Esophagus muscularis mucosa (tissue), 4 donors: ENCODE measurements at regions not wholly inside any gene's neighbourhood (a gene's known extent, or its start where the extent isn't known, plus 50 kb on each side); places are given as distances from the start of the nearest gene placed in this dataset.

Source experiments
- DNase-seq: peaks from one replicate; pipeline ENCODE4 v3.0.0-alpha.2; 2017; ENCODE audit errors: extremely low spot score
- H3K27ac ChIP-seq, 4 donors: fragments of 200-600 bp; sonication (generic); replicated peaks in 1 of 4; 1 replicate in 3 of 4; 2 replicates in 1 of 4; pipeline ENCODE4 v1.5.1; 2016 to 2019; ENCODE audit warnings: mild to moderate bottlenecking in 1 of 4
- H3K27me3 ChIP-seq, 4 donors: fragments of 200-600 bp; sonication (generic); one replicate each; pipeline versions ENCODE4 v1.5.1 to v1.6.0; 2016 to 2019
- H3K36me3 ChIP-seq, 4 donors: fragments of 200-600 bp; sonication (generic); one replicate each; pipeline ENCODE4 v1.5.1; 2016 to 2019
- H3K4me1 ChIP-seq, 4 donors: fragments of 200-600 bp; sonication (generic); one replicate each; pipeline ENCODE4 v1.5.1; 2016 to 2019
- H3K4me3 ChIP-seq, 4 donors: fragments of 200-600 bp; sonication (generic); 1 replicate in 2 of 4; 2 replicates in 2 of 4; pipeline ENCODE4 v1.5.1; 2016 to 2019; ENCODE audit warnings: mild to moderate bottlenecking in 4 of 4, moderate library complexity in 1 of 4
- H3K9me3 ChIP-seq, 4 donors: fragments of 200-600 bp; sonication (generic); 1 replicate in 3 of 4; 2 replicates in 1 of 4; pipeline ENCODE4 v1.5.1; 2016 to 2019
- EP300 ChIP-seq: sonication (generic); formaldehyde crosslinking; IDR thresholded peaks from one replicate; pipeline ENCODE4 v1.6.1; 2017; ENCODE audit warnings: antibody characterized with exemption
- POLR2A ChIP-seq: fragments of 450-650 bp; IDR thresholded peaks from one replicate; pipeline ENCODE4 v1.6.1; 2017; ENCODE audit warnings: antibody characterized with exemption, moderate library complexity, mild to moderate bottlenecking, low read depth
- POLR2AphosphoS5 ChIP-seq, 2 donors: sonication (generic); formaldehyde crosslinking; IDR thresholded peaks; one replicate each; pipeline ENCODE4 v1.6.1; 2017; ENCODE audit warnings: antibody characterized with exemption in 2 of 2
- WGBS: methylation state at CpG from one replicate; pipeline ENCODE4 v1.1.5; 2018; 5-methylcytosine and 5-hydroxymethylcytosine counted together
- intact Hi-C: fragments of 100-400 bp; cut with DNase I; formaldehyde crosslinking; loops from one replicate; pipeline ENCODE4 v1.15.1; 2023
- TF ChIP-seq, protein P1 (sequence below), 3 experiments: fragments of 200-600 bp in 2 of 3; fragments of 450-650 bp in 1 of 3; sonication (generic) in 2 of 3; IDR thresholded peaks; one replicate each; pipeline ENCODE4 v1.5.1; 2017 to 2019; ENCODE audit warnings: antibody characterized with exemption in 3 of 3, mild to moderate bottlenecking in 2 of 3, moderate library complexity in 1 of 3

DNA sequence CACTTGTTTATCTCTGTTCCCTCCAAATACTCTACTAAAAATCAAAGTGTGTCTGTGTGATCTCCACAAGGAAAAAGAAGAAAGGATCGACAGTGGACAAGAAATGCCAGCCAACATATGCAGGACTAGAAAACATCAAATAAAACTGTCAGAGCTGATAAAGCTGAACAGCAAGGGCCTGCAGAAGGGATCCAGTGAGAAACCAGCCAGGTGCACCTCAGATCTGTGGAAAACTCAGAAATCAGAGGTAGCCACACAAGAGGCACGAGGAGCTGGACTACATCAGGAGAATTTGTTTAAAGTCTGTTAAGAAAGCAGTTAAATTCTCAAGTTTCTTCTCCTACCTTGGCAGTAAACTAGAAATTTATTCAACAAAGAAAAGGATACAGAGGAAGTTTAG is 135.2 kb downstream of the SUCLG1 start:
- peaks cover 0 to 10% (median 0%) of the 10 kb centered on the region in 4 donors for H3K27me3 ChIP-seq
- intact Hi-C loops = no loop called here
- TF ChIP-seq EP300 (no peak), POLR2A (no peak), POLR2AphosphoS5 (IDR thresholded peaks at IDR 0.05) (no peak)
- TF ChIP-seq, protein P1, sequence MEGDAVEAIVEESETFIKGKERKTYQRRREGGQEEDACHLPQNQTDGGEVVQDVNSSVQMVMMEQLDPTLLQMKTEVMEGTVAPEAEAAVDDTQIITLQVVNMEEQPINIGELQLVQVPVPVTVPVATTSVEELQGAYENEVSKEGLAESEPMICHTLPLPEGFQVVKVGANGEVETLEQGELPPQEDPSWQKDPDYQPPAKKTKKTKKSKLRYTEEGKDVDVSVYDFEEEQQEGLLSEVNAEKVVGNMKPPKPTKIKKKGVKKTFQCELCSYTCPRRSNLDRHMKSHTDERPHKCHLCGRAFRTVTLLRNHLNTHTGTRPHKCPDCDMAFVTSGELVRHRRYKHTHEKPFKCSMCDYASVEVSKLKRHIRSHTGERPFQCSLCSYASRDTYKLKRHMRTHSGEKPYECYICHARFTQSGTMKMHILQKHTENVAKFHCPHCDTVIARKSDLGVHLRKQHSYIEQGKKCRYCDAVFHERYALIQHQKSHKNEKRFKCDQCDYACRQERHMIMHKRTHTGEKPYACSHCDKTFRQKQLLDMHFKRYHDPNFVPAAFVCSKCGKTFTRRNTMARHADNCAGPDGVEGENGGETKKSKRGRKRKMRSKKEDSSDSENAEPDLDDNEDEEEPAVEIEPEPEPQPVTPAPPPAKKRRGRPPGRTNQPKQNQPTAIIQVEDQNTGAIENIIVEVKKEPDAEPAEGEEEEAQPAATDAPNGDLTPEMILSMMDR (IDR thresholded peaks at IDR 0.05) = no peak

DNA sequence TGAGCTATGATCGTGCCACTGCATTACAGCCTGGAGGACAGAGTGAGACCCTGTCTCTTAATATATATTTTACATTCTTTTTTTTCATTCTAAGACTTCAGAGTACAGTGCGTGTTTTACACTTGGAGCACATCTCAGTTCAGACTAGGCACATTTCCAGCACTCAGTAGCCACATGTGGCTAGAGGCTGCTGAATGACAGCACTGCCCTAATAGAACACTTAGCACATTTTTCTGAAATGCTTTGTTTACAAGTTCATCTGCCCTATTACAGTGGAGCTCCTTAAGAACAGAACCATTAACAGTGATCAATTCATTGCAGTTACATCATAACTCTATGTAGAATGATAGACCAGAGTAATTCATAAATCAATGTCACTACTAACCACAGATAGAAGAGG is 138.1 kb downstream of the SUCLG1 start:
- H3K36me3 ChIP-seq = no peaks in the 10 kb centered on the region

More for the DNA sequence above, 135.2 kb downstream of the SUCLG1 start:
- no peaks in the 10 kb centered on the region for H3K4me1 ChIP-seq
- peak; percentile 47 for DNase-seq
- H3K27ac ChIP-seq = no peak overlapping the region
- H3K9me3 ChIP-seq = no peaks in the 10 kb centered on the region
- H3K4me3 ChIP-seq = no peak overlapping the region
- 63% methylated on average over 2 of the region's 2 CpGs for WGBS
- H3K36me3 ChIP-seq = no peaks in the 10 kb centered on the region

DNA sequence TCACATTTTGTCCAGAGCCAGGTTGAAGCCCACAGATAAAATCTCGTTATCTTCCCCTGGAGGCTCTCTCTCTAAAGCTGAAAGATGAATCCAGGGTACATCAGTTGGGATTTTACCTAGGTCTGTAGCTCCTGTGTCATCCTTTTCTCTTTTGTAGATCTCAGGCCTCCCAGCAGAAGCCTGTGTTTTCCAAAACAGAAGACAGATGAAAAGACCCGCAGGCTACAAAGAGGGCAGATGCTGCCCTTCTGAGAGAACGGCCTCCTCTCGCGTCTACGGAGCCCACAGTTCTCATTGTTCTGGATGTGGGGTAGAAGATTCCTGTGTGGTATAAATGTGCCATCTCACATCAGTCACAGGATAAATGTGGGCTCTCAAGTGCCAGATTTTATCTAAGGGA is 139.5 kb downstream of the SUCLG1 start:
- peaks cover 0 to 16% (median 0%) of the 10 kb centered on the region in 4 donors for H3K27me3 ChIP-seq
- H3K27ac ChIP-seq = no peak overlapping the region
- no peaks in the 10 kb centered on the region for H3K36me3 ChIP-seq
- H3K9me3 ChIP-seq = no peaks in the 10 kb centered on the region
- peak; percentile 88 for DNase-seq
- no peak overlapping the region for H3K4me3 ChIP-seq
- no peaks in the 10 kb centered on the region for H3K4me1 ChIP-seq
- TF ChIP-seq, protein P1 (IDR thresholded peaks at IDR 0.05) = no peak
- TF ChIP-seq EP300 = no peak
- TF ChIP-seq POLR2AphosphoS5 (IDR thresholded peaks at IDR 0.05) = no peak
- no peak for TF ChIP-seq POLR2A
- intact Hi-C loops = no loop called here
- WGBS = 78% methylated on average over 6 of the region's 6 CpGs

More for the DNA sequence above, 138.1 kb downstream of the SUCLG1 start:
- intact Hi-C loops = no loop called here
- Histone ChIP-seq H3K4me3 (no peak overlapping the region), H3K4me1 (no peaks in the 10 kb centered on the region), H3K27me3 (peaks cover 0 to 10% (median 0%) of the 10 kb centered on the region in 4 donors), H3K9me3 (no peaks in the 10 kb centered on the region), H3K27ac (no peak overlapping the region)
- DNase-seq = no peak
- TF ChIP-seq EP300 = no peak
- TF ChIP-seq POLR2A = no peak
- TF ChIP-seq, protein P1 (IDR thresholded peaks at IDR 0.05) = no peak
- no peak for TF ChIP-seq POLR2AphosphoS5 (IDR thresholded peaks at IDR 0.05)
- WGBS = 66% methylated on average over 2 of the region's 2 CpGs

DNA sequence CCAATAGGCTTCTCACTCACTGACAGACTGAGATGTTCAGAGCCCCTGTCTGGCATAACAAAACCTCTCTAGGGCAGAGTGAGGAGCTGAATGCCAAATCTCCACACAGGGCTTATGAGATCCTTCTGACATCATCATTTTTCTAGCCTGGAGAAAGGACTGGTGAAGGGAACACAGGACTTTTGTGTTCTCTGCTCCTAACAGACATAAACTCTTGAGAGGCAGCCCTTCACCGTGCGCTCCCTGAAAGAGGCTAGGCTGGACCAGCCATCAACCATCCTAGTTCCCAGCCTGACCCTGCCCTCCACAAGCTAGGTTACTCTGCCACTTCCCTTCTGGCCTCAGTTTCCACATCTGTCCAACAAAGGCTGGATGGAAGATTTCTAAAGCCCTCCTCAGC is 141.9 kb downstream of the SUCLG1 start:
- intact Hi-C loops = no loop called here
- H3K27ac ChIP-seq = no peak overlapping the region
- TF ChIP-seq EP300 = no peak
- TF ChIP-seq, protein P1 (IDR thresholded peaks at IDR 0.05) = no peak
- no peak for TF ChIP-seq POLR2A
- no peak for TF ChIP-seq POLR2AphosphoS5 (IDR thresholded peaks at IDR 0.05)

DNA sequence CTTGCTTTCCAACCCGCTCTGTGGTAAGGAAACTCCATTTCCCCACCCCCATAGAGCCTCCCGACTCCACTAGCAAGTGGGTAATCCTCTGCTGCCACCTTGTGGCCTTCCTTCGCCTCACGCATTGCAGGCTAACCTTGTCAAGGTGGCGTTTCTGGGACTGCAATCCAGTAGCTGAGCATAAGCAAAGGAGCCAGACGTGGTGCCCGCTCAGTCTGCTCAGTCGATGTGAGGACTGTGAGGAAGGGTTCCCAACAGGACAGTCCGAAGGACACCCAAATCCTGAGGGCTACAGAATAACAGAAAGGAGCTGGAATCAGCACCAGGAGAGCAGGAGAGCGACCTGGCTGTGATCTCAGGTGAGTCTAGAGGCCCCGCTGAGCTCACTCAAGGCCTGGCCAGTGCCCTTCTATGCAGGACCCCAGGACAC is 144.2 kb downstream of the SUCLG1 start:
- Histone ChIP-seq H3K36me3 (no peaks in the 10 kb centered on the region), H3K4me1 (no peaks in the 10 kb centered on the region), H3K27ac (no peak overlapping the region), H3K27me3 (peaks cover 0 to 15% (median 0%) of the 10 kb centered on the region in 4 donors), H3K9me3 (no peaks in the 10 kb centered on the region), H3K4me3 (no peak overlapping the region)
- TF ChIP-seq, protein P1 (IDR thresholded peaks at IDR 0.05) = peak; percentile 77 to 89 (median 79)
- no peak for TF ChIP-seq POLR2AphosphoS5 (IDR thresholded peaks at IDR 0.05)
- peak; percentile 93 for DNase-seq
- intact Hi-C loops = no loop called here
- WGBS = 6% methylated on average over 6 of the region's 11 CpGs

More for the DNA sequence above, 141.9 kb downstream of the SUCLG1 start:
- DNase-seq = peak; percentile 84
- Histone ChIP-seq H3K27me3 (peaks cover 0 to 16% (median 0%) of the 10 kb centered on the region in 4 donors), H3K36me3 (no peaks in the 10 kb centered on the region), H3K4me1 (no peaks in the 10 kb centered on the region), H3K4me3 (no peak overlapping the region), H3K9me3 (no peaks in the 10 kb centered on the region)
- WGBS = 63% methylated on average over 2 of the region's 2 CpGs
